HFFc6 (cell line): ENCODE measurements at regions not wholly inside any gene's neighbourhood (a gene's known extent, or its start where the extent isn't known, plus 50 kb on each side); places are given as distances from the start of the nearest gene placed in this dataset.

Experiments
- DNase-seq: peaks from one replicate; pipeline ENCODE4 v3.0.0-alpha.2; 2018
- H3K27ac Mint-ChIP-seq: 2 replicates; pipeline ENCODE4 v1.8.0; 2020; ENCODE audit warnings: mild to moderate bottlenecking, mixed read lengths
- H3K27me3 Mint-ChIP-seq: 2 replicates; pipeline ENCODE4 v1.8.0; 2021; ENCODE audit warnings: mild to moderate bottlenecking, moderate library complexity, mixed read lengths; ENCODE audit not compliant: insufficient read depth
- H3K36me3 Mint-ChIP-seq: 2 replicates; pipeline ENCODE4 v1.8.0; 2021; ENCODE audit warnings: low read depth, mixed read lengths
- H3K4me1 Mint-ChIP-seq: 2 replicates; pipeline ENCODE4 v1.8.0; 2020; ENCODE audit warnings: low read depth, mixed read lengths
- H3K4me3 Mint-ChIP-seq: 2 replicates; pipeline ENCODE4 v1.8.0; 2020; ENCODE audit warnings: mild to moderate bottlenecking, moderate library complexity, mixed read lengths
- H3K9me3 Mint-ChIP-seq: 2 replicates; pipeline ENCODE4 v1.8.0; 2020; ENCODE audit warnings: mild to moderate bottlenecking, mixed read lengths
- CTCF ChIP-seq: fragments of 200-600 bp; sonication (generic); IDR thresholded peaks from 2 replicates; pipeline ENCODE4 v1.5.0; 2021; ENCODE audit warnings: antibody characterized with exemption, mild to moderate bottlenecking

GRCh38 chr3:190222360-190222759 lies 99.9 kb downstream of the CLDN1 start:
- peaks cover 12% of the 10 kb centered on the region; the same call in 1 of the 2 replicates for H3K36me3 Mint-ChIP-seq
- H3K9me3 Mint-ChIP-seq: peaks cover 13% of the 10 kb centered on the region
- peaks cover 9% of the 10 kb centered on the region for H3K4me1 Mint-ChIP-seq

GRCh38 chr3:190220362-190220761 lies 99.7 kb upstream of the P3H2 start:
- Mint-ChIP-seq H3K9me3 (peaks cover 13% of the 10 kb centered on the region), H3K4me1 (peaks cover 21% of the 10 kb centered on the region), H3K27ac (no peak overlapping the region), H3K36me3 (peaks cover 12% of the 10 kb centered on the region; the same call in 1 of the 2 replicates), H3K4me3 (no peak overlapping the region), H3K27me3 (no peaks in the 10 kb centered on the region; the same call in 1 of the 2 replicates)
- DNase-seq: no peak
- no peak for TF ChIP-seq CTCF

More at GRCh38 chr3:190222360-190222759, 99.9 kb downstream of the CLDN1 start:
- Mint-ChIP-seq H3K4me3 (no peak overlapping the region), H3K27me3 (no peaks in the 10 kb centered on the region; the same call in 1 of the 2 replicates), H3K27ac (no peak overlapping the region)
- DNase-seq: no peak
- no peak for TF ChIP-seq CTCF

GRCh38 chr3:190217081-190217480 lies 96.4 kb upstream of the P3H2 start:
- H3K4me3 Mint-ChIP-seq: no peak overlapping the region
- H3K36me3 Mint-ChIP-seq: peaks cover 12% of the 10 kb centered on the region; the same call in 1 of the 2 replicates
- peaks cover 19% of the 10 kb centered on the region for H3K4me1 Mint-ChIP-seq
- H3K27ac Mint-ChIP-seq: no peak overlapping the region
- H3K27me3 Mint-ChIP-seq: no peaks in the 10 kb centered on the region; the same call in 1 of the 2 replicates
- peak; percentile 13 for DNase-seq
- H3K9me3 Mint-ChIP-seq: peaks cover 24% of the 10 kb centered on the region
- no peak for TF ChIP-seq CTCF

GRCh38 chr3:190213727-190214126 lies 93.0 kb upstream of the P3H2 start:
- Mint-ChIP-seq H3K4me1 (peaks cover 21% of the 10 kb centered on the region), H3K36me3 (no peaks in the 10 kb centered on the region; the same call in none of the 2 replicates), H3K27me3 (no peaks in the 10 kb centered on the region; the same call in 1 of the 2 replicates), H3K27ac (no peak overlapping the region), H3K9me3 (peaks cover 18% of the 10 kb centered on the region), H3K4me3 (no peak overlapping the region)
- no peak for TF ChIP-seq CTCF
- DNase-seq: no peak

GRCh38 chr3:190210608-190211007 lies 89.9 kb upstream of the P3H2 start:
- Mint-ChIP-seq H3K4me3 (no peak overlapping the region), H3K36me3 (no peaks in the 10 kb centered on the region; the same call in none of the 2 replicates), H3K27me3 (no peaks in the 10 kb centered on the region), H3K27ac (no peak overlapping the region), H3K4me1 (peaks cover 17% of the 10 kb centered on the region), H3K9me3 (peaks cover 18% of the 10 kb centered on the region)
- no peak for TF ChIP-seq CTCF
- no peak for DNase-seq
